IPS-18c (cell line): ENCODE measurements at regions not wholly inside any gene's neighbourhood (a gene's known extent, or its start where the extent isn't known, plus 50 kb on each side); places are given as distances from the start of the nearest gene placed in this dataset.
"Not testable (repeated sequence)": the region's sequence is repeated elsewhere in the genome, so short reads cannot be mapped to it uniquely, and the experiment has no call there.

ENCODE experiments used
- H3K4me3 ChIP-seq: 2 replicates; pipeline ENCODE4 v1.7.0; 2013; ENCODE audit warnings: low read depth, mild to moderate bottlenecking, low read length, moderate library complexity; ENCODE audit not compliant: insufficient read depth
- H3K9me3 ChIP-seq: one replicate; pipeline ENCODE4 v1.6.1; 2013; ENCODE audit warnings: mild to moderate bottlenecking, low read length, moderate library complexity; ENCODE audit not compliant: control insufficient read depth, insufficient read depth

- H3K9me3 ChIP-seq = peaks cover 13% of the 10 kb centered on the region
- no peak overlapping the region for H3K4me3 ChIP-seq
These were observed 103.8 kb downstream of the SHOX start for GRCh38 chrX:734362-734761.

GRCh38 chrX:733961-734360, 103.4 kb downstream of the SHOX start:
- Histone ChIP-seq H3K9me3 (peaks cover 11% of the 10 kb centered on the region), H3K4me3 (no peak overlapping the region)

DNA sequence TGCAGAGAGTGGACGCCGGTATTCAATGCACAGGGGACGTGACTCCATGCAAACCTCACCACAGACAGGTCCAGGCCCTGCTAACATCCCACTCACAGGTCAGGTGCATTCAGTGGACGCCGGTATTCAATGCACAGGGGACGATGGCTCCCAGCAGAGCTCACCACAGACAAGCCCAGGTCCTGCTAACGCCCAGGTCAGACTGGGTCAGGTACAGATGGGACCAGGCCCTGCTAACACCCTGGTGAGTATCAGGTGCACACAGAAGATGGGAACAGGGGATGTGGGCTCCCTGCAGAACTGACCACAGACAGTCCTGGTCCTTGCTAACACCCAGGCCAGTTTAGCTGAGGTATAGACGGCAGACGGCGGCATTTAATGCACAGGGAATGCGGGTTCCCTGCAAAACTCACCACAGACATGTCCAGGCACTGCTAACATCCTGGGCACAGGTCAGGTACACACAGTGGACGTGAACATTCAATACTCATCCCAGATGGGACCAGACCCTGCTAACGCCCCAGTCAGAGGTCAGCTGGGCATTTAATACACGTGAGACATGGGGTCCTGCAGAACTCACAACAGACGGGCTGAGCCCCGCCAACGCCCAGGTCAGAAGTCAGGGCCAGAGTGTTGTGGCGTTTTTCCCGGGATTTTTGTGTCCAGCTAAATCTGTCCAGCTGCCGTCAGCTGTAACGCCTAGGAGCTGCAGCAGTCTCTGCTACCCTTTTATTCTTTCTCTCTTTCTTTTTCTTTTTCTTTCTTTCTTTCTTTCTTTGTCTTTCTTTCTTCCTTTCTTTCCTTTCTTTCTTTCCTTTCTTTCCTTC, 99.2 kb downstream of the SHOX start:
- Histone ChIP-seq H3K9me3 (peaks cover 10% of the 10 kb centered on the region), H3K4me3 (no peak overlapping the region; the same call in 1 of the 2 replicates)

DNA sequence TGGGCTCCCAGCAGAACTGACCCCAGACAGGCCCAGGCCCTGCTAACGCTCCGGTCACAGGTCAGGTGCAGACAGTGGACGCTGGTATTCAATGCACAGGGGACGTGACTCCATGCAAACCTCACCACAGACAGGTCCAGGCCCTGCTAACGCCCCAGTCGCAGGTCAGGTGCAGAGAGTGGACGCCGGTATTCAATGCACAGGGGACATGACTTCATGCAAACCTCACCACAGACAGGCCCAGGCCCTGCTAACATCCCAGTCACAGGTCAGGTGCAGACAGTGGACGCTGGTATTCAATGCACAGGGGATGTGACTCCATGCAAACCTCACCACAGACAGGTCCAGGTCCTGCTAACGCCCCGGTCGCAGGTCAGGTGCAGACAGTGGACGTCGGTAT, 98.5 kb downstream of the SHOX start:
- not testable (repeated sequence) for H3K9me3 ChIP-seq, H3K4me3 ChIP-seq

DNA sequence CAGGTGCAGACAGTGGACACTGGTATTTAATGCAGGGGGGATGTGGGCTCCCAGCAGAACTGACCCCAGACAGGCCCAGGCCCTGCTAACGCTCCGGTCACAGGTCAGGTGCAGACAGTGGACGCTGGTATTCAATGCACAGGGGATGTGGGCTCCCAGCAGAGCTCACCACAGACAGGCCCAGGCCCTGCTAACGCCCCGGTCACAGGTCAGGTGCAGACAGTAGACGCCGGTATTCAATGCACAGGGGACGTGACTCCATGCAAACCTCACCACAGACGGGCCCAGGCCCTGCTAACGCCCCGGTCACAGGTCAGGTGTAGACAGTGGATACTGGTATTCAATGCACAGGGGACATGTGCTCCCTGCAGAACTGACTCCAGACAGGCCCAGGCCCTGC, 98.0 kb downstream of the SHOX start:
- peaks cover 14% of the 10 kb centered on the region for H3K9me3 ChIP-seq
- not testable (repeated sequence) for H3K4me3 ChIP-seq

DNA sequence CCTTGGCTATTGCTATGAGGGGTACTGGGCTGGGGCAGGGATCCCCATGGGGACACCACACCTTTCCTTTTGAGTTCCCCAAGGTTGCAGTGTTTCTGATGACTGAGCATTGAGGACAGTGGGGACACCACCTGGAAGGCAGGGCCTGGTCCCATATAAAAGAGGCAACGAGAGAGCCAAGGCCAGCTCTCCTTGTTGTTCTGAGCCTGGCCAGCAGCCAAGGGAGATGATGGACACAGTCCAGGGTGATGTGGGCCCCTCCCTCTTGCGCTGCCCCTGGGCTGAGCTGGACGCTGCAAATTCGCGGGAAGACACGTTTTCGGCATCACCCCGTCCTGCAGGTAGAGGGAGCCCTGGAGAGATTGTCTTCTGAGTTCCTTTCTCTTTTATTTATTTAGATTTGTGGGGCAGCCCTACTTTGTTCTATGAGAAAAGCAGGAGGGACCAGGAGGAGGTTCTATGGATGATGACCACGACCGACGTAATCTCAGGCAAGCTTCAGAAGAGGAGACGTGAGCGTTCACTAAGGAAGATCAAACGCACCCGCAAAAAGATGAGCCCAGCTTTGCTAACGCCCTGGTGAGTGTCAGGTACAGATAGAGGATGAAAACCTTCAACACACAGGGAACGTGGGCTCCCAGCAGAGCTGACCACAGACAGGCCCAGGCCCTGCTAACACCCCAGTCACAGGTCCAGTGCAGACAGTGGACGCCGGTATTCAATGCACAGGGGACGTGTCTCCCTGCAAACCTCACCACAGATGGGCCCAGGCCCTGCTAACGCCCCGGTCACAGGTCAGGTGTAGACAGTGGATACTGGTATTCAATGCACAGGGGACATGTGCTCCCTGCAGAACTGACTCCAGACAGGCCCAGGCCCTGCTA, 97.4 kb downstream of the SHOX start:
- Histone ChIP-seq H3K4me3 (no peak overlapping the region), H3K9me3 (peaks cover 17% of the 10 kb centered on the region)

DNA sequence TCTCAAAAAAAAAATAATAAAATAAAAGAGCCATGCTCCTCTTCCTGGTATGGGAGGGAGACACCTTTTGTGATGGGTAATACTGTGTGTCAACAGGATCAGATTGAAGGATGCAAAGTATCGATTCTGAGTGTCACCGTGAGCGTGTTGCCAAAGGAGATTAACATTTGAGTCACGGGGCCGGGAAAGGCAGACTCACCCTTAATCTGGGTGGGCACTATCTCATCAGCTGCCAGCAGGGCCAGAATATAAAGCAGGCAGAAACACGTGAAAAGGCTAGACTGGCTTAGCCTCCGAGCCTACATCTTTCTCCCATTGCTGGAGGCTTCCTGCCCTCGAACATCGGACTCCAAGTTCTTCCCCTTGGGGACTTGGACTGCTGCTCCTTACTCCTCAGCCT, 95.4 kb downstream of the SHOX start:
- H3K4me3 ChIP-seq = no peak overlapping the region
- peaks cover 11% of the 10 kb centered on the region for H3K9me3 ChIP-seq

DNA sequence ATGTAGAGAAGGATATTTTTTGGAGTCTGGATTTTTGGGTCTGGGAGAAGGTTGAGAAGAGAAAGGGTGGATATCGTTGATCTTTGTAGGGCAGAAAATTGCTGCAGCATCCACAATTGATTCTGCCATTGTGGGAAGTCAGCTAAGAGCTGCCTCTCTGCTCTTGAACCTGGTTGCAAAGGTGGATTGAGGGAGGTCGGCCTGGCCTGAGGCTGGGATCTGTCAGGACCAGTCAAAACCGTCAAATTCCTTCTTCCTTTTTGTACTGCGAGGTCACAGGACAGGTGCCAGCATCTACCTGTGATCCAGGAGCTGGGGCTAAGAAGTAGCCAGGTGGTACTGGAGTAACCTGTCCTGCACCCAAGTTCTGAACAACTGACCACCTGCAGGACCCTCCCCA, 93.7 kb downstream of the SHOX start:
- Histone ChIP-seq H3K9me3 (peaks cover 11% of the 10 kb centered on the region), H3K4me3 (no peak overlapping the region)

- H3K4me3 ChIP-seq = no peak overlapping the region
- H3K9me3 ChIP-seq = peaks cover 11% of the 10 kb centered on the region
These were observed 93.2 kb downstream of the SHOX start for GRCh38 chrX:723781-724180.

GRCh38 chrX:721354-721753, 90.8 kb downstream of the SHOX start:
- H3K9me3 ChIP-seq = peaks cover 13% of the 10 kb centered on the region

GRCh38 chrX:720825-721224, 90.2 kb downstream of the SHOX start:
- peaks cover 13% of the 10 kb centered on the region for H3K9me3 ChIP-seq
- no peak overlapping the region for H3K4me3 ChIP-seq

More at GRCh38 chrX:721354-721753, 90.8 kb downstream of the SHOX start:
- H3K4me3 ChIP-seq = no peak overlapping the region

- Histone ChIP-seq H3K4me3 (no peak overlapping the region), H3K9me3 (peaks cover 12% of the 10 kb centered on the region)
These were observed 89.7 kb downstream of the SHOX start for GRCh38 chrX:720250-720649.

DNA sequence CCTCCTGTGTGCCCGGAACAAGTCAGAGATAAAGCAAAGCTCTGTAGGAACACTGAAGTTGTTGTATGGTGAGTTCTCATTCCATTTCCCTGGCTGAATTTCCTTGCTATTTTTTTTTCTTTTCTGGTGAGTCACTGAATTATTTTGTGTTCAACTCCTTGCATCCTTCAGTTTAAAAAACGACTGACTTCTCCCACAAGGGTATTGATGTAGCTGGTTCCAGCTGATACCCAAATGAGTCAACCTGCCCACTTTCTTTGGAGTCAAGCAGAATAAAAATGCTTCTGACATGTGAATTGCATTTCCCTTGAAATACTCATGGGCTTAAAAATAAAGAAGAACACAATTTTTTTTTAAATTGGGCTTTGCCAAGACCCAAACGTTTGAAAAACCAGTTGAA, 85.5 kb downstream of the SHOX start:
- Histone ChIP-seq H3K9me3 (peaks cover 5% of the 10 kb centered on the region), H3K4me3 (no peak overlapping the region)

DNA sequence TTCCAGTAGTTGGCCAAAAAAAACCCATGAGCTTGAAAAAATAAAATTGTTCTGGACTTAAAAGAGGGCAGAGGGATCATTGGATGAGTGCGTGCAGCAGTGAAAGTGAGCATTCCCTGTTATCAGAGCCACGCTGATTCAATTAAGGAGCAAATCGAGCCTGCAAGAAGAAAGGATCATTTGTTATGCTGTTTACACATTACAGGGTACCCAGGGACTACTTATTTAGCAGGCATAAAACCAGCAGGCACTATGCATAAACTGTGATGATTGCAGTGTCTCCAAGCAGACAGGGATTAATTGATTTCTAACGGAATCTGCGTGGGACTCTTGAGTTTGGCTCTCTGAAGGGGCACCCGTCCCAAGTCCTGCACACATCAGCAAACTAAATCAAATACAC, 83.5 kb downstream of the SHOX start:
- Histone ChIP-seq H3K9me3 (peaks cover 5% of the 10 kb centered on the region), H3K4me3 (no peak overlapping the region)
